ENCODE measurements at regions not wholly inside any gene's neighbourhood (a gene's known extent, or its start where the extent isn't known, plus 50 kb on each side); places are given as distances from the start of the nearest gene placed in this dataset.

DNA sequence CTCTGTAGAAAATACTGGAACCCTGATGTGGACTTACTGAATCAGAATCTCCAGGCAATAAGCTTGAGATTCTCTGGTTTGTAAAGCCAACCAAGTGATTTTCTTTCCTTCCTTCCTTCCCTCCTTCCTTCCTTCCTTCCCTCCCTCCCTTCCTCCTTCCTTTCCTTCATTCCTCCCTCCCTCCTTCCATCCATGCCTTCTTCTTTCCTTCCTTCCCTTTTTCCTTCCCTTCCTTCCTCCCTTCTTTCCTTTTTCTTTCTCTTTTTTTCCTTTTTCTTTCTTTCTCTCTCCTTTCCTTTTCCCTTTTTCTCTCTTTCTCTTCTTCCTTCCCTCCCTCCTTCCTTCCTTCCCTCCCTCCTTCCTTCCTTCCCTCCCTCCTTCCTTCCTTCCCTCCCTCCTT lies 450.8 kb downstream of the GRXCR1 start:
- CTCF ChIA-PET, result no interaction called here
- no peak overlapping the region for H3K4me3 ChIP-seq (ENCODE audit: low read depth, low read length)
- POLR2A ChIA-PET, result no interaction called here
- TF ChIP-seq, protein P1, sequence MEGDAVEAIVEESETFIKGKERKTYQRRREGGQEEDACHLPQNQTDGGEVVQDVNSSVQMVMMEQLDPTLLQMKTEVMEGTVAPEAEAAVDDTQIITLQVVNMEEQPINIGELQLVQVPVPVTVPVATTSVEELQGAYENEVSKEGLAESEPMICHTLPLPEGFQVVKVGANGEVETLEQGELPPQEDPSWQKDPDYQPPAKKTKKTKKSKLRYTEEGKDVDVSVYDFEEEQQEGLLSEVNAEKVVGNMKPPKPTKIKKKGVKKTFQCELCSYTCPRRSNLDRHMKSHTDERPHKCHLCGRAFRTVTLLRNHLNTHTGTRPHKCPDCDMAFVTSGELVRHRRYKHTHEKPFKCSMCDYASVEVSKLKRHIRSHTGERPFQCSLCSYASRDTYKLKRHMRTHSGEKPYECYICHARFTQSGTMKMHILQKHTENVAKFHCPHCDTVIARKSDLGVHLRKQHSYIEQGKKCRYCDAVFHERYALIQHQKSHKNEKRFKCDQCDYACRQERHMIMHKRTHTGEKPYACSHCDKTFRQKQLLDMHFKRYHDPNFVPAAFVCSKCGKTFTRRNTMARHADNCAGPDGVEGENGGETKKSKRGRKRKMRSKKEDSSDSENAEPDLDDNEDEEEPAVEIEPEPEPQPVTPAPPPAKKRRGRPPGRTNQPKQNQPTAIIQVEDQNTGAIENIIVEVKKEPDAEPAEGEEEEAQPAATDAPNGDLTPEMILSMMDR (IDR thresholded peaks at IDR 0.05; ENCODE audit: insufficient read depth, low read length, missing control alignments), result no peak
- DNase-seq (ENCODE audit: low read depth, low spot score), result no peak

DNA sequence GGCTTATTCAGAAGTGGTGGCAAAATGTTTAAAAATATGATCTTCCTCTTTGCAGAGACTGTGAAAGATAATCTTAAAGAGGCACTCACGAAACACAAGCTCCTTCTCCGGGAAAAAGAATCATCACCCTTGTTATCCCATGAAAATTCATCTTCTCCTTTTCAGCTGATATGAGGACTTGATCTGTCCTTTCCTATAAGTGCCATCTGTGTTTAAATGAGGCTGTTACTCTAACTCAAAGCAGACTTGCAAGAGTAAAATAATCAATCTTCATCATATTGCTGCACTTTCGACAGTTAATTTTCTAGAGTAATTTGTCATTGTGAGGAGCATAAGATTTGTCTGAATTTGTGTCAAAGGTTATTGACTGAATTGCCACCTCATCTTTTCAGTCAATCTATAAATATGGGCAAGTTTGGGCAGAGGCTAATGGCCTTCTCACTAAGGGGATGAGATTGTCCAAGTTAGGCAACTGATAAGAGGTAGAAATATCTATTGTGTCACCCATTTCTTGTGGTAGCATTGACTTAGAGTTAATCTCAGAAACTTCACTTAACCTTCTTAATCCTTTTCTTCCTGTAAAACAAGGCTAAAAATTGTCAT lies 452.9 kb downstream of the GRXCR1 start:
- H3K4me3 ChIP-seq (ENCODE audit: low read depth, low read length), result no peak overlapping the region
- ChIA-PET CTCF (no interaction called here), POLR2A (no interaction called here)
- TF ChIP-seq, protein P1 (IDR thresholded peaks at IDR 0.05; ENCODE audit: insufficient read depth, low read length, missing control alignments), result no peak
- DNase-seq (ENCODE audit: low read depth, low spot score), result no peak

DNA sequence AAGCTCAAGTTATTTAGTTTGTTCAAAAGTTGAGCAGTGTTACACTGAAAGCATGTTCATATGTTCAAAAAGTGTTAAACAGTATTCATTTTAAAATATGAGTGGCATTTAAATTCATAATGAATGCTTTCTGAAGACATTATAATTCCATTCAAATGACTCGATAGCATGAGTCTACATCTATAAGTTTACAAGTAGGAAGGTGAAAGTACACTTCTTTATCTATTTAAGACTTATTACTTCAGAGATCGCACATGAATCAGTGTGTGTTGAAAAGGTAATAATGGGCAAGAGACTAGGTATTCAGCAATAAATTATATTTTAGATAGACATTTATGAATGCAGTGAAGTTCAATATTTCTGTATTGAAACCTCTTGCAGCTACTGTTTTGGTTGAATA lies 456.1 kb downstream of the GRXCR1 start:
- TF ChIP-seq, protein P1 (IDR thresholded peaks at IDR 0.05; ENCODE audit: insufficient read depth, low read length, missing control alignments), result no peak
- ChIA-PET POLR2A (no interaction called here), CTCF (no interaction called here)
- H3K4me3 ChIP-seq (ENCODE audit: low read depth, low read length), result no peak overlapping the region
- no peak for DNase-seq (ENCODE audit: low read depth, low spot score)

DNA sequence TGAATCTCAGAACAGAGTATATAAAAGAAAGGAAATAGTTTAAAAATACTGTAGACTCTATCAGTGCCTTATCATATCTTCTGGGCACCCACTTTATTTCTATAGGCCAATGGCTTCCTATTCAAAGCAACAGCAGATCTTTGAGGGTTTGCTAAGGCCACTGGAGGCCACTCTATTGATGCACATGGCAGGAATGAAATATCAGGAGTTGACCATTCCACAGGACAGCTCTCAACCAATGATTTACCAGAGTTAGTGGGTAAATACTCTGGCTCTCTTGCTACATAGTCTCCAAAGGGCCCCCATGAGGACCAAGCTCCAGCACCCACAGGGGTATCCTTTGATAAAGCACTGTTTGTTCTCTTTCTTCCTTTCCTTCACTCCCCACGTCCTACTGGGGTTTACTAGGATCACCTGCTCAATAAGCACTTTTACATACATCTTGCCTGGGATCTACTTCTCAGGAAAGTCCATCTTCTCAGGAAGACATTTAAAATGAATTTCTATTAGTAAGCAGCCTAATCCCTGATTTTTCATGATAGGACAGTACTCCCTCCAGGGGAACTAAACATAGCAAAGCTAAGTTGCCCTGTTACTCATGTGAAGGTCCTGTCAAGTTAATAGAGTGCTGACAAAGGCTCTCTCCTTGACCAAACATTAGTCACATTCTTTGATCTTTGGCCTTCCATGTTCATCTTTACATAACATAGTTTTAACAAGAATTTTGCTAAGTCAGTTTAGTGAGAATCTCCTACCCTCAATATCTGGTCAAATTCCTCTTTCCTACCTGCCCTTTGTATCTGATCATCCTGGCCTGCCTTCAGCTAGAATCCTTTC lies 459.7 kb downstream of the GRXCR1 start:
- ChIA-PET CTCF (no interaction called here), POLR2A (no interaction called here)
- no peak for DNase-seq (ENCODE audit: low read depth, low spot score)
- TF ChIP-seq, protein P1 (IDR thresholded peaks at IDR 0.05; ENCODE audit: insufficient read depth, low read length, missing control alignments), result no peak
- H3K4me3 ChIP-seq (ENCODE audit: low read depth, low read length), result no peak overlapping the region

DNA sequence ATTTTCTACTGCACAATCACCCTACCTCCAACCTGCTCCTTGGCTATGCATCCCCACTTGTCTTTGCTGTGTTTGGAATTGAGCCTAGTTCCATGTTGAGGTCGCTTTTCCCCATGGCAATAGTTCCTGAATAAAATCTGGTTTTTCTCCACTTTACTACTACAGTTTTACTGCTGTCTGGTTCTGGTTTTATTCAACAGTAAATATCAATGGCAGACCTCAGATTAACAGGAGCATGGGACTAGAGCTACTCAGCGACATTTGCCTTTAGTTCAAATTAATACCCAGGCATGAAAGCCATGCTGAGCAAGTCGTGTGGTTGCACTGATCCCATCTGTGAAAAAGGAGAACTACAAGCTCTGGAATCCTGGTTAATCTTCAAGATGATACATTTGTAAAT lies 460.3 kb downstream of the GRXCR1 start:
- ChIA-PET POLR2A (no interaction called here), CTCF (no interaction called here)
- TF ChIP-seq, protein P1 (IDR thresholded peaks at IDR 0.05; ENCODE audit: insufficient read depth, low read length, missing control alignments), result no peak
- no peak overlapping the region for H3K4me3 ChIP-seq (ENCODE audit: low read depth, low read length)
- no peak for DNase-seq (ENCODE audit: low read depth, low spot score)

DNA sequence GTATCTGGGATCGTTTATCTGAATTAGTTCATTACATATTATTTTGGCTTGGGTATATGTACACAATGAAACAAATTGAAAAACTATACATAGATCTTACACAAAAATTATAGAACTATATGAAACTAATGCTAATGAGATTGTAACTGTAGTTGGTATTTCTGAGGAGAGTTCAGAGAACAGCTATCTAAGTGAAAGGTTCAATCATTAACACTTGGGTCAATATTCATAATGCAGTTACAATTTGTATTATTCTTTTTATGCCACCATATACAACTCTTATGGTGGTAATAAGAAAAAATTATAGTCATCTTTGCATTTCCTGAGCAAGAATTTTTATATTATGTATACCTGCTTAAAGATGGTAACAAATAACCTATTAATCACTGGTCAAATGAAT lies 461.0 kb downstream of the GRXCR1 start:
- TF ChIP-seq, protein P1 (IDR thresholded peaks at IDR 0.05; ENCODE audit: insufficient read depth, low read length, missing control alignments), result no peak
- CTCF ChIA-PET, result no interaction called here
- no peak overlapping the region for H3K4me3 ChIP-seq (ENCODE audit: low read depth, low read length)
- no peak for DNase-seq (ENCODE audit: low read depth, low spot score)
- POLR2A ChIA-PET, result no interaction called here

Data from AG04449 (cell line).